ENCODE measurements at regions not wholly inside any gene's neighbourhood (a gene's known extent, or its start where the extent isn't known, plus 50 kb on each side); places are given as distances from the start of the nearest gene placed in this dataset.
A peak's percentile ranks its signal among the peaks of the same experiment; 100 is the strongest.

DNA sequence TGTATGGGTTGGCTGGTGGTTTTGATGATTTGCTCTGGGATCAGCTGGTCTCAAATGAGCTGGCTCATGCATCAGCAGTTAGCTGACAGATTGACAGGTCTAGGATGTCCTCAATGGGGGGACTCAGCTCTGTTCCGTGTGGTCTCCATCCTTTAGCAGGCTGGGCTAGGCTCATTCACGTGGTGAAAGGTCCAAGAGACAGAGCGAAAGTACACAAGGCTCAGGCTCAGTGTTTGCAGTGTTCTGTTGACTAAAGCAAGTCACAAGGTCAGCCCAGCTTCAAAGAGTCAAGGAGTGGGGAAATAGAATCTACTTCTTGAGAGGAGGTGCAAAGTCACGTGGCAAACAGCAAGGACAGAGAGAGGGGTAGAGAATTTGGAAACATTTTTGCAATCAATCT lies 126.5 kb upstream of the CMC1 start (continued):
- TF ChIP-seq, protein P1, sequence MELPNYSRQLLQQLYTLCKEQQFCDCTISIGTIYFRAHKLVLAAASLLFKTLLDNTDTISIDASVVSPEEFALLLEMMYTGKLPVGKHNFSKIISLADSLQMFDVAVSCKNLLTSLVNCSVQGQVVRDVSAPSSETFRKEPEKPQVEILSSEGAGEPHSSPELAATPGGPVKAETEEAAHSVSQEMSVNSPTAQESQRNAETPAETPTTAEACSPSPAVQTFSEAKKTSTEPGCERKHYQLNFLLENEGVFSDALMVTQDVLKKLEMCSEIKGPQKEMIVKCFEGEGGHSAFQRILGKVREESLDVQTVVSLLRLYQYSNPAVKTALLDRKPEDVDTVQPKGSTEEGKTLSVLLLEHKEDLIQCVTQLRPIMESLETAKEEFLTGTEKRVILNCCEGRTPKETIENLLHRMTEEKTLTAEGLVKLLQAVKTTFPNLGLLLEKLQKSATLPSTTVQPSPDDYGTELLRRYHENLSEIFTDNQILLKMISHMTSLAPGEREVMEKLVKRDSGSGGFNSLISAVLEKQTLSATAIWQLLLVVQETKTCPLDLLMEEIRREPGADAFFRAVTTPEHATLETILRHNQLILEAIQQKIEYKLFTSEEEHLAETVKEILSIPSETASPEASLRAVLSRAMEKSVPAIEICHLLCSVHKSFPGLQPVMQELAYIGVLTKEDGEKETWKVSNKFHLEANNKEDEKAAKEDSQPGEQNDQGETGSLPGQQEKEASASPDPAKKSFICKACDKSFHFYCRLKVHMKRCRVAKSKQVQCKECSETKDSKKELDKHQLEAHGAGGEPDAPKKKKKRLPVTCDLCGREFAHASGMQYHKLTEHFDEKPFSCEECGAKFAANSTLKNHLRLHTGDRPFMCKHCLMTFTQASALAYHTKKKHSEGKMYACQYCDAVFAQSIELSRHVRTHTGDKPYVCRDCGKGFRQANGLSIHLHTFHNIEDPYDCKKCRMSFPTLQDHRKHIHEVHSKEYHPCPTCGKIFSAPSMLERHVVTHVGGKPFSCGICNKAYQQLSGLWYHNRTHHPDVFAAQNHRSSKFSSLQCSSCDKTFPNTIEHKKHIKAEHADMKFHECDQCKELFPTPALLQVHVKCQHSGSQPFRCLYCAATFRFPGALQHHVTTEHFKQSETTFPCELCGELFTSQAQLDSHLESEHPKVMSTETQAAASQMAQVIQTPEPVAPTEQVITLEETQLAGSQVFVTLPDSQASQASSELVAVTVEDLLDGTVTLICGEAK (IDR thresholded peaks at IDR 0.05): no peak
- TF ChIP-seq, protein P1 (CRISPR knock-in tag; IDR thresholded peaks at IDR 0.05): peak; percentile 69; the same call in 1 of the 2 replicates
- TF ChIP-seq CREM (IDR thresholded peaks at IDR 0.05): peak; percentile 82
- TF ChIP-seq CREM (CRISPR knock-in tag; IDR thresholded peaks at IDR 0.05): no peak
- TF ChIP-seq SIN3A (IDR thresholded peaks at IDR 0.05; ENCODE audit: borderline replicate concordance, low read depth, low read length): no peak
- TF ChIP-seq, protein P2, sequence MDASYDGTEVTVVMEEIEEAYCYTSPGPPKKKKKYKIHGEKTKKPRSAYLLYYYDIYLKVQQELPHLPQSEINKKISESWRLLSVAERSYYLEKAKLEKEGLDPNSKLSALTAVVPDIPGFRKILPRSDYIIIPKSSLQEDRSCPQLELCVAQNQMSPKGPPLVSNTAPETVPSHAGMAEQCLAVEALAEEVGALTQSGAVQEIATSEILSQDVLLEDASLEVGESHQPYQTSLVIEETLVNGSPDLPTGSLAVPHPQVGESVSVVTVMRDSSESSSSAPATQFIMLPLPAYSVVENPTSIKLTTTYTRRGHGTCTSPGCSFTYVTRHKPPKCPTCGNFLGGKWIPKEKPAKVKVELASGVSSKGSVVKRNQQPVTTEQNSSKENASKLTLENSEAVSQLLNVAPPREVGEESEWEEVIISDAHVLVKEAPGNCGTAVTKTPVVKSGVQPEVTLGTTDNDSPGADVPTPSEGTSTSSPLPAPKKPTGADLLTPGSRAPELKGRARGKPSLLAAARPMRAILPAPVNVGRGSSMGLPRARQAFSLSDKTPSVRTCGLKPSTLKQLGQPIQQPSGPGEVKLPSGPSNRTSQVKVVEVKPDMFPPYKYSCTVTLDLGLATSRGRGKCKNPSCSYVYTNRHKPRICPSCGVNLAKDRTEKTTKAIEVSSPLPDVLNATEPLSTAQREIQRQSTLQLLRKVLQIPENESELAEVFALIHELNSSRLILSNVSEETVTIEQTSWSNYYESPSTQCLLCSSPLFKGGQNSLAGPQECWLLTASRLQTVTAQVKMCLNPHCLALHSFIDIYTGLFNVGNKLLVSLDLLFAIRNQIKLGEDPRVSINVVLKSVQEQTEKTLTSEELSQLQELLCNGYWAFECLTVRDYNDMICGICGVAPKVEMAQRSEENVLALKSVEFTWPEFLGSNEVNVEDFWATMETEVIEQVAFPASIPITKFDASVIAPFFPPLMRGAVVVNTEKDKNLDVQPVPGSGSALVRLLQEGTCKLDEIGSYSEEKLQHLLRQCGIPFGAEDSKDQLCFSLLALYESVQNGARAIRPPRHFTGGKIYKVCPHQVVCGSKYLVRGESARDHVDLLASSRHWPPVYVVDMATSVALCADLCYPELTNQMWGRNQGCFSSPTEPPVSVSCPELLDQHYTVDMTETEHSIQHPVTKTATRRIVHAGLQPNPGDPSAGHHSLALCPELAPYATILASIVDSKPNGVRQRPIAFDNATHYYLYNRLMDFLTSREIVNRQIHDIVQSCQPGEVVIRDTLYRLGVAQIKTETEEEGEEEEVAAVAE (CRISPR knock-in tag; IDR thresholded peaks at IDR 0.05; ENCODE audit: borderline replicate concordance): 0 out of 2 replicates have a peak, but pooled peaks have one; percentile 41
- TF ChIP-seq MLLT10 (CRISPR knock-in tag; IDR thresholded peaks at IDR 0.05): no peak
- no peak for TF ChIP-seq ZBTB42 (CRISPR knock-in tag; IDR thresholded peaks at IDR 0.05)
- TF ChIP-seq, protein P3, sequence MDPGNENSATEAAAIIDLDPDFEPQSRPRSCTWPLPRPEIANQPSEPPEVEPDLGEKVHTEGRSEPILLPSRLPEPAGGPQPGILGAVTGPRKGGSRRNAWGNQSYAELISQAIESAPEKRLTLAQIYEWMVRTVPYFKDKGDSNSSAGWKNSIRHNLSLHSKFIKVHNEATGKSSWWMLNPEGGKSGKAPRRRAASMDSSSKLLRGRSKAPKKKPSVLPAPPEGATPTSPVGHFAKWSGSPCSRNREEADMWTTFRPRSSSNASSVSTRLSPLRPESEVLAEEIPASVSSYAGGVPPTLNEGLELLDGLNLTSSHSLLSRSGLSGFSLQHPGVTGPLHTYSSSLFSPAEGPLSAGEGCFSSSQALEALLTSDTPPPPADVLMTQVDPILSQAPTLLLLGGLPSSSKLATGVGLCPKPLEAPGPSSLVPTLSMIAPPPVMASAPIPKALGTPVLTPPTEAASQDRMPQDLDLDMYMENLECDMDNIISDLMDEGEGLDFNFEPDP (CRISPR knock-in tag; conservative IDR thresholded peaks at IDR 0.05): no peak
- TF ChIP-seq, protein P4, sequence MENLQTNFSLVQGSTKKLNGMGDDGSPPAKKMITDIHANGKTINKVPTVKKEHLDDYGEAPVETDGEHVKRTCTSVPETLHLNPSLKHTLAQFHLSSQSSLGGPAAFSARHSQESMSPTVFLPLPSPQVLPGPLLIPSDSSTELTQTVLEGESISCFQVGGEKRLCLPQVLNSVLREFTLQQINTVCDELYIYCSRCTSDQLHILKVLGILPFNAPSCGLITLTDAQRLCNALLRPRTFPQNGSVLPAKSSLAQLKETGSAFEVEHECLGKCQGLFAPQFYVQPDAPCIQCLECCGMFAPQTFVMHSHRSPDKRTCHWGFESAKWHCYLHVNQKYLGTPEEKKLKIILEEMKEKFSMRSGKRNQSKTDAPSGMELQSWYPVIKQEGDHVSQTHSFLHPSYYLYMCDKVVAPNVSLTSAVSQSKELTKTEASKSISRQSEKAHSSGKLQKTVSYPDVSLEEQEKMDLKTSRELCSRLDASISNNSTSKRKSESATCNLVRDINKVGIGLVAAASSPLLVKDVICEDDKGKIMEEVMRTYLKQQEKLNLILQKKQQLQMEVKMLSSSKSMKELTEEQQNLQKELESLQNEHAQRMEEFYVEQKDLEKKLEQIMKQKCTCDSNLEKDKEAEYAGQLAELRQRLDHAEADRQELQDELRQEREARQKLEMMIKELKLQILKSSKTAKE (CRISPR knock-in tag; IDR thresholded peaks at IDR 0.05; ENCODE audit: borderline replicate concordance): peak; percentile 22; the same call in 1 of the 2 replicates
- TF ChIP-seq PHF8 (CRISPR knock-in tag; IDR thresholded peaks at IDR 0.05): peak; percentile 44; the same call in 1 of the 2 replicates
- TF ChIP-seq KAT7 (CRISPR knock-in tag; IDR thresholded peaks at IDR 0.05; ENCODE audit: borderline replicate concordance): peak; percentile 30; the same call in 1 of the 2 replicates
- TF ChIP-seq ZSCAN29 (CRISPR knock-in tag; conservative IDR thresholded peaks at IDR 0.05): peak; percentile 84; the same call in 1 of the 2 replicates
- no peak for TF ChIP-seq ZNF446 (CRISPR knock-in tag; IDR thresholded peaks at IDR 0.05)

Measured in HepG2 (cell line).